VCaP (cell line): ENCODE measurements at regions not wholly inside any gene's neighbourhood (a gene's known extent, or its start where the extent isn't known, plus 50 kb on each side); places are given as distances from the start of the nearest gene placed in this dataset.

ENCODE experiments used
- H3K27ac ChIP-seq: fragments of 450-650 bp; 2 replicates; pipeline ENCODE4 v1.5.1; 2017
- CTCF ChIP-seq: fragments of 450-650 bp; conservative IDR thresholded peaks from 2 replicates; pipeline ENCODE4 v1.5.1; 2017; ENCODE audit warnings: mild to moderate bottlenecking, moderate library complexity

DNA sequence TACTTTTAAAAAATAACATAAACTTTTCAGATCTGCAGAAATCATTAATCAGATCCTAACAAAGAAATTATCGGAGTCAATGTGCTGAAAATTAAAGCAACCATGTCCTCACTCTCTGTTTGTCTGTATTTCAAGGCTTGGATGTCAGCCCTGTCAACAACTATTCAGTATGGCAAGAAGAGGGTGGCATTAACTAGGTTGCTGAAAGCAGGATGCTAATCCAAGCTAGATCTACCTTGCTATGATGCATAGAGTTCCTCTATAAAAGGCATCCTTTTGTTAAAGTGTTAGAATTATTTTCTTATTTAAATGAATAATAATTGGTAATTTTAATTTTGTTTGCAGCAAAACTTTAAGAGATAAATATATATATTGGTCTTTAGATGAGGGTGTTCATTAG is 800.8 kb downstream of the CDH11 start:
- TF ChIP-seq CTCF: no peak
- no peak overlapping the region for H3K27ac ChIP-seq

- no peak for TF ChIP-seq CTCF
- no peak overlapping the region for H3K27ac ChIP-seq
Observed at GRCh38 chr16:64317601-64318000, 804.3 kb downstream of the CDH11 start.

- TF ChIP-seq CTCF: no peak
- no peak overlapping the region for H3K27ac ChIP-seq
Observed at GRCh38 chr16:64313726-64314125, 808.1 kb downstream of the CDH11 start.

DNA sequence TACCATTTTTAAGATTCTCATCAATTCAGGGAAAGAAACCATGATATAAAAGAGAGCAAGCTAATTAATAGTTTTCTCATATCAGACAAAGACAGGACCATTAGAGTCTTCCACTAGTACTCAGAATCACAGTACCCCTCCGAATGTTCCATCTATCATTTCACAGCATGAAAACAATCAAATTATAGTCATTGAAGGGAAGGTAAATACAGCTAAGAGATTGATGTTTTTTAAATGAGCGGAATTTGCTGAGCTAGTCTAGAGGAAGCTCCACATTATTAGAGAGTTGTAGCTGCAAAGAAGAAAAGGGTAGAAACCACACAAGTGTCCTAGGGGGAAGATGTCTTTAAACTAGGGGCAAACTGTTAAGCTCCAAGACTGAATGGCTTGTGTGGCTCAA is 808.9 kb downstream of the CDH11 start:
- no peak overlapping the region for H3K27ac ChIP-seq
- TF ChIP-seq CTCF: no peak

- no peak overlapping the region for H3K27ac ChIP-seq
Observed at GRCh38 chr16:64312292-64312691, 809.6 kb downstream of the CDH11 start.

GRCh38 chr16:64311241-64311640 is 810.6 kb downstream of the CDH11 start:
- no peak for TF ChIP-seq CTCF
- no peak overlapping the region for H3K27ac ChIP-seq

More at GRCh38 chr16:64312292-64312691, 809.6 kb downstream of the CDH11 start:
- TF ChIP-seq CTCF: no peak

GRCh38 chr16:64309398-64310110 is 812.3 kb downstream of the CDH11 start:
- no peak for TF ChIP-seq CTCF
- no peak overlapping the region for H3K27ac ChIP-seq
